IMR-90 (cell line): ENCODE measurements at regions not wholly inside any gene's neighbourhood (a gene's known extent, or its start where the extent isn't known, plus 50 kb on each side); places are given as distances from the start of the nearest gene placed in this dataset.

Experiments
- ATAC-seq: fragments of 200-7000 bp; cut with Tn5 transposase; 2 replicates; pipeline ENCODE4 v1.9.1; 2020; ENCODE audit warnings: low read depth, mild to moderate bottlenecking, moderate library complexity
- BruUV-seq: library from RNA; stranded (reverse); fragments of 400-500 nt; replicated peaks from 2 replicates; lab custom pipeline; 2021; lab: Mats Ljungman, UMichigan
- CTCF ChIA-PET: fragments of 300-600 bp; formaldehyde crosslinking; extraction: SDS; loops from one replicate; lab custom pipeline; 2021; ENCODE audit warnings: antibody characterized with exemption; lab: Yijun Ruan, JAX
- POLR2A ChIA-PET: fragments of 300-600 bp; sonication (Branson Sonifier 250); formaldehyde crosslinking; loops from one replicate; lab custom pipeline; 2022; ENCODE audit warnings: antibody characterized with exemption; ENCODE audit not compliant: unreplicated experiment; lab: Charles Lee
- DNase-seq: peaks from one replicate; pipeline ENCODE4 v3.0.0; 2013
- H2AFZ ChIP-seq: replicated peaks from 2 replicates; pipeline ENCODE3; 2013; ENCODE audit warnings: low read length, mild to moderate bottlenecking; ENCODE audit not compliant: poor library complexity
- H2AK5ac ChIP-seq: 2 replicates; pipeline ENCODE4 v1.6.1; 2013; ENCODE audit warnings: low read depth, low read length, inconsistent platforms
- H2AK9ac ChIP-seq: replicated peaks from 2 replicates; pipeline ENCODE3; 2013; ENCODE audit warnings: mild to moderate bottlenecking, low read depth, low read length, moderate library complexity; ENCODE audit not compliant: poor library complexity
- H2BK120ac ChIP-seq: 2 replicates; pipeline ENCODE4 v1.6.1; 2013; ENCODE audit warnings: low read depth, low read length, inconsistent platforms
- H2BK15ac ChIP-seq: 3 replicates; pipeline ENCODE4 v1.6.1; 2013; ENCODE audit warnings: low read depth, low read length, inconsistent platforms
- H2BK20ac ChIP-seq: 2 replicates; pipeline ENCODE4 v1.6.1; 2013; ENCODE audit warnings: low read depth, mild to moderate bottlenecking, inconsistent platforms, low read length, moderate library complexity
- H2BK5ac ChIP-seq: 2 replicates; pipeline ENCODE4 v1.6.1; 2013; ENCODE audit warnings: mild to moderate bottlenecking, low read depth, low read length, inconsistent platforms; ENCODE audit not compliant: poor library complexity, severe bottlenecking
- H3K14ac ChIP-seq: replicated peaks from 2 replicates; pipeline ENCODE4 v1.6.1; 2013; ENCODE audit warnings: low read depth, low read length, inconsistent platforms
- H3K18ac ChIP-seq: 2 replicates; pipeline ENCODE4 v1.6.1; 2013; ENCODE audit warnings: low read depth, low read length, control low read depth
- H3K23ac ChIP-seq: 2 replicates; pipeline ENCODE4 v1.6.1; 2013; ENCODE audit warnings: low read depth, low read length, inconsistent platforms
- H3K27ac ChIP-seq: 2 replicates; pipeline ENCODE4 v1.5.1; 2013; ENCODE audit warnings: mild to moderate bottlenecking, control low read depth, low read length; ENCODE audit not compliant: insufficient read depth
- H3K27me3 ChIP-seq: 2 replicates; pipeline ENCODE4 v1.6.1; 2013; ENCODE audit warnings: low read length; ENCODE audit not compliant: control insufficient read depth, insufficient read depth
- H3K36me3 ChIP-seq: 2 replicates; pipeline ENCODE4 v1.6.1; 2013; ENCODE audit warnings: low read length, mixed read lengths; ENCODE audit not compliant: control insufficient read depth, insufficient read depth
- H3K4ac ChIP-seq: 2 replicates; pipeline ENCODE4 v1.6.1; 2013; ENCODE audit warnings: low read depth, low read length, inconsistent platforms
- H3K4me1 ChIP-seq: 2 replicates; pipeline ENCODE4 v1.6.1; 2013; ENCODE audit warnings: low read length, mixed read lengths; ENCODE audit not compliant: control insufficient read depth, insufficient read depth
- H3K4me2 ChIP-seq: 2 replicates; pipeline ENCODE4 v1.6.1; 2013; ENCODE audit warnings: low read depth, mild to moderate bottlenecking, control low read depth, low read length, moderate library complexity
- H3K4me3 ChIP-seq: 2 replicates; pipeline ENCODE4 v1.5.1; 2013; ENCODE audit warnings: low read depth, mild to moderate bottlenecking, control low read depth, low read length, moderate library complexity; ENCODE audit not compliant: insufficient read depth
- H3K56ac ChIP-seq: 2 replicates; pipeline ENCODE4 v1.6.1; 2013; ENCODE audit warnings: low read length, inconsistent platforms; ENCODE audit not compliant: insufficient read depth; ENCODE audit errors: extremely low read depth
- H3K79me1 ChIP-seq, 2 experiments: 2 replicates each; pipeline ENCODE4 v1.6.1; 2013; ENCODE audit warnings: low read length in 2 of 2, inconsistent platforms in 1 of 2, low read depth in 1 of 2
- H3K9ac ChIP-seq: 2 replicates; pipeline ENCODE4 v1.6.1; 2013; ENCODE audit warnings: low read depth, low read length, control low read depth
- H3K9me1 ChIP-seq: 2 replicates; pipeline ENCODE4 v1.6.1; 2013; ENCODE audit warnings: low read length, inconsistent platforms; ENCODE audit not compliant: insufficient read depth
- H3K9me3 ChIP-seq: 2 replicates; pipeline ENCODE4 v1.6.1; 2013; ENCODE audit warnings: low read length; ENCODE audit not compliant: control insufficient read depth, insufficient read depth
- H4K20me1 ChIP-seq: 2 replicates; pipeline ENCODE4 v1.6.1; 2013; ENCODE audit warnings: low read length, inconsistent platforms; ENCODE audit not compliant: insufficient read depth
- H4K5ac ChIP-seq: 2 replicates; pipeline ENCODE4 v1.6.1; 2013; ENCODE audit warnings: mild to moderate bottlenecking, low read depth, low read length, control low read depth
- H4K8ac ChIP-seq, 2 experiments: 2 replicates each; pipeline ENCODE4 v1.6.1; 2013; ENCODE audit warnings: low read depth in 2 of 2, low read length in 2 of 2, control low read depth in 1 of 2, inconsistent platforms in 1 of 2
- H4K91ac ChIP-seq: 2 replicates; pipeline ENCODE4 v1.6.1; 2013; ENCODE audit warnings: low read depth, low read length, inconsistent platforms; ENCODE audit not compliant: insufficient read depth
- BHLHE40 ChIP-seq: fragments of 150-350 bp; IDR thresholded peaks from 2 replicates; pipeline ENCODE4 v1.6.1; 2016; ENCODE audit warnings: mild to moderate bottlenecking, low read depth, low read length
- CEBPB ChIP-seq: IDR thresholded peaks from 2 replicates; pipeline ENCODE4 v1.6.1; 2012; ENCODE audit warnings: low read depth, low read length, improper control_type of control experiment
- MXI1 ChIP-seq: IDR thresholded peaks from 2 replicates; pipeline ENCODE4 v1.6.1; 2012; ENCODE audit warnings: low read depth, mild to moderate bottlenecking, low read length, moderate library complexity, borderline replicate concordance
- USF2 ChIP-seq: fragments of 150-350 bp; IDR thresholded peaks from 2 replicates; pipeline ENCODE4 v1.6.1; 2017; ENCODE audit warnings: mild to moderate bottlenecking, antibody characterized with exemption, low read length, low read depth
- WGBS, 2 experiments: methylation state at CpG; one replicate each; pipeline versions ENCODE4 v1.1.5 to v1.1.7; 2013; ENCODE audit warnings: missing lambda C conversion rate in 2 of 2; ENCODE audit not compliant: insufficient read length in 1 of 2; ENCODE audit errors: extremely low coverage in 2 of 2; 5-methylcytosine and 5-hydroxymethylcytosine counted together
- dilution Hi-C: fragments of 300-500 bp; cut with HindIII; formaldehyde crosslinking; loops from one replicate; pipeline ENCODE4 v1.14.3; 2018; ENCODE audit warnings: low sequenced_read_pairs; ENCODE audit not compliant: unreplicated experiment
- in situ Hi-C: fragments of 300-500 bp; cut with MboI; formaldehyde crosslinking; loops from 3 replicates; pipeline ENCODE4 v1.14.3; 2019; ENCODE audit warnings: low sequenced_read_pairs, inconsistent platforms, mixed read lengths
- intact Hi-C: fragments of 100-400 bp; cut with micrococcal nuclease; formaldehyde crosslinking; loops from 2 replicates; pipeline ENCODE4 v1.10.0; 2022

GRCh38 chr9:26770821-26771220, 121.8 kb downstream of the CAAP1 start:
- H3K23ac ChIP-seq, result no peak overlapping the region
- no peaks in the 10 kb centered on the region for H3K79me1 ChIP-seq
- H3K4me3 ChIP-seq, result no peak overlapping the region
- no peaks in the 10 kb centered on the region for H3K27me3 ChIP-seq
- no peaks in the 10 kb centered on the region for H3K9me3 ChIP-seq
- intact Hi-C loops, result no loop called here
- in situ Hi-C loops, result no loop called here
- H2AFZ ChIP-seq, result no peak overlapping the region
- H3K14ac ChIP-seq, result no peak overlapping the region
- no TSS peak for BruUV-seq
- TF ChIP-seq CEBPB (no peak), BHLHE40 (no peak), USF2 (no peak), MXI1 (no peak)
- POLR2A ChIA-PET, result no interaction called here
- H3K9me1 ChIP-seq, result no peaks in the 10 kb centered on the region
- H3K18ac ChIP-seq, result no peak overlapping the region
- no peak overlapping the region for H4K91ac ChIP-seq
- CTCF ChIA-PET, result no interaction called here
- H2BK5ac ChIP-seq, result no peak overlapping the region
- no peaks in the 10 kb centered on the region for H3K36me3 ChIP-seq
- H2AK5ac ChIP-seq, result no peak overlapping the region
- H2BK120ac ChIP-seq, result no peak overlapping the region
- dilution Hi-C loops, result no loop called here
- ATAC-seq (no peak), DNase-seq (no peak)
- no peak overlapping the region for H3K4ac ChIP-seq
- H2AK9ac ChIP-seq, result no peak overlapping the region
- H3K4me1 ChIP-seq, result no peaks in the 10 kb centered on the region
- no peak overlapping the region for H4K8ac ChIP-seq
- no peak overlapping the region for H2BK15ac ChIP-seq
- H3K27ac ChIP-seq, result no peak overlapping the region
- no peaks in the 10 kb centered on the region for H4K20me1 ChIP-seq
- no peak overlapping the region for H3K4me2 ChIP-seq
- no peak overlapping the region for H2BK20ac ChIP-seq
- H3K56ac ChIP-seq, result no peak overlapping the region
- H4K5ac ChIP-seq, result no peak overlapping the region
- WGBS, 2 experiments, result no CpG with 5 or more reads among the region's 2 CpGs
- H3K9ac ChIP-seq, result no peak overlapping the region
